IMR-90 (cell line): ENCODE measurements at regions not wholly inside any gene's neighbourhood (a gene's known extent, or its start where the extent isn't known, plus 50 kb on each side); places are given as distances from the start of the nearest gene placed in this dataset.
"Not testable (repeated sequence)": the region's sequence is repeated elsewhere in the genome, so short reads cannot be mapped to it uniquely, and the experiment has no call there.

Experiments used
- ATAC-seq: fragments of 200-7000 bp; cut with Tn5 transposase; 2 replicates; pipeline ENCODE4 v1.9.1; 2020; ENCODE audit warnings: low read depth, mild to moderate bottlenecking, moderate library complexity
- BruUV-seq: library from RNA; stranded (reverse); fragments of 400-500 nt; replicated peaks from 2 replicates; lab custom pipeline; 2021; lab: Mats Ljungman, UMichigan
- CTCF ChIA-PET: fragments of 300-600 bp; formaldehyde crosslinking; extraction: SDS; loops from one replicate; lab custom pipeline; 2021; ENCODE audit warnings: antibody characterized with exemption; lab: Yijun Ruan, JAX
- POLR2A ChIA-PET: fragments of 300-600 bp; sonication (Branson Sonifier 250); formaldehyde crosslinking; loops from one replicate; lab custom pipeline; 2022; ENCODE audit warnings: antibody characterized with exemption; ENCODE audit not compliant: unreplicated experiment; lab: Charles Lee
- DNase-seq: peaks from one replicate; pipeline ENCODE4 v3.0.0; 2013
- H2AFZ ChIP-seq: replicated peaks from 2 replicates; pipeline ENCODE3; 2013; ENCODE audit warnings: low read length, mild to moderate bottlenecking; ENCODE audit not compliant: poor library complexity
- H2AK5ac ChIP-seq: 2 replicates; pipeline ENCODE4 v1.6.1; 2013; ENCODE audit warnings: low read depth, low read length, inconsistent platforms
- H2AK9ac ChIP-seq: replicated peaks from 2 replicates; pipeline ENCODE3; 2013; ENCODE audit warnings: mild to moderate bottlenecking, low read depth, low read length, moderate library complexity; ENCODE audit not compliant: poor library complexity
- H2BK120ac ChIP-seq: 2 replicates; pipeline ENCODE4 v1.6.1; 2013; ENCODE audit warnings: low read depth, low read length, inconsistent platforms
- H2BK15ac ChIP-seq: 3 replicates; pipeline ENCODE4 v1.6.1; 2013; ENCODE audit warnings: low read depth, low read length, inconsistent platforms
- H2BK20ac ChIP-seq: 2 replicates; pipeline ENCODE4 v1.6.1; 2013; ENCODE audit warnings: low read depth, mild to moderate bottlenecking, inconsistent platforms, low read length, moderate library complexity
- H2BK5ac ChIP-seq: 2 replicates; pipeline ENCODE4 v1.6.1; 2013; ENCODE audit warnings: mild to moderate bottlenecking, low read depth, low read length, inconsistent platforms; ENCODE audit not compliant: poor library complexity, severe bottlenecking
- H3K14ac ChIP-seq: replicated peaks from 2 replicates; pipeline ENCODE4 v1.6.1; 2013; ENCODE audit warnings: low read depth, low read length, inconsistent platforms
- H3K18ac ChIP-seq: 2 replicates; pipeline ENCODE4 v1.6.1; 2013; ENCODE audit warnings: low read depth, low read length, control low read depth
- H3K23ac ChIP-seq: 2 replicates; pipeline ENCODE4 v1.6.1; 2013; ENCODE audit warnings: low read depth, low read length, inconsistent platforms
- H3K27ac ChIP-seq: 2 replicates; pipeline ENCODE4 v1.5.1; 2013; ENCODE audit warnings: mild to moderate bottlenecking, control low read depth, low read length; ENCODE audit not compliant: insufficient read depth
- H3K27me3 ChIP-seq: 2 replicates; pipeline ENCODE4 v1.6.1; 2013; ENCODE audit warnings: low read length; ENCODE audit not compliant: control insufficient read depth, insufficient read depth
- H3K36me3 ChIP-seq: 2 replicates; pipeline ENCODE4 v1.6.1; 2013; ENCODE audit warnings: low read length, mixed read lengths; ENCODE audit not compliant: control insufficient read depth, insufficient read depth
- H3K4ac ChIP-seq: 2 replicates; pipeline ENCODE4 v1.6.1; 2013; ENCODE audit warnings: low read depth, low read length, inconsistent platforms
- H3K4me1 ChIP-seq: 2 replicates; pipeline ENCODE4 v1.6.1; 2013; ENCODE audit warnings: low read length, mixed read lengths; ENCODE audit not compliant: control insufficient read depth, insufficient read depth
- H3K4me2 ChIP-seq: 2 replicates; pipeline ENCODE4 v1.6.1; 2013; ENCODE audit warnings: low read depth, mild to moderate bottlenecking, control low read depth, low read length, moderate library complexity
- H3K4me3 ChIP-seq: 2 replicates; pipeline ENCODE4 v1.5.1; 2013; ENCODE audit warnings: low read depth, mild to moderate bottlenecking, control low read depth, low read length, moderate library complexity; ENCODE audit not compliant: insufficient read depth
- H3K56ac ChIP-seq: 2 replicates; pipeline ENCODE4 v1.6.1; 2013; ENCODE audit warnings: low read length, inconsistent platforms; ENCODE audit not compliant: insufficient read depth; ENCODE audit errors: extremely low read depth
- H3K79me1 ChIP-seq, 2 experiments: 2 replicates each; pipeline ENCODE4 v1.6.1; 2013; ENCODE audit warnings: low read length in 2 of 2, inconsistent platforms in 1 of 2, low read depth in 1 of 2
- H3K9ac ChIP-seq: 2 replicates; pipeline ENCODE4 v1.6.1; 2013; ENCODE audit warnings: low read depth, low read length, control low read depth
- H3K9me1 ChIP-seq: 2 replicates; pipeline ENCODE4 v1.6.1; 2013; ENCODE audit warnings: low read length, inconsistent platforms; ENCODE audit not compliant: insufficient read depth
- H3K9me3 ChIP-seq: 2 replicates; pipeline ENCODE4 v1.6.1; 2013; ENCODE audit warnings: low read length; ENCODE audit not compliant: control insufficient read depth, insufficient read depth
- H4K20me1 ChIP-seq: 2 replicates; pipeline ENCODE4 v1.6.1; 2013; ENCODE audit warnings: low read length, inconsistent platforms; ENCODE audit not compliant: insufficient read depth
- H4K5ac ChIP-seq: 2 replicates; pipeline ENCODE4 v1.6.1; 2013; ENCODE audit warnings: mild to moderate bottlenecking, low read depth, low read length, control low read depth
- H4K8ac ChIP-seq, 2 experiments: 2 replicates each; pipeline ENCODE4 v1.6.1; 2013; ENCODE audit warnings: low read depth in 2 of 2, low read length in 2 of 2, control low read depth in 1 of 2, inconsistent platforms in 1 of 2
- H4K91ac ChIP-seq: 2 replicates; pipeline ENCODE4 v1.6.1; 2013; ENCODE audit warnings: low read depth, low read length, inconsistent platforms; ENCODE audit not compliant: insufficient read depth
- WGBS, 2 experiments: methylation state at CpG; one replicate each; pipeline versions ENCODE4 v1.1.5 to v1.1.7; 2013; ENCODE audit warnings: missing lambda C conversion rate in 2 of 2; ENCODE audit not compliant: insufficient read length in 1 of 2; ENCODE audit errors: extremely low coverage in 2 of 2; 5-methylcytosine and 5-hydroxymethylcytosine counted together
- dilution Hi-C: fragments of 300-500 bp; cut with HindIII; formaldehyde crosslinking; loops from one replicate; pipeline ENCODE4 v1.14.3; 2018; ENCODE audit warnings: low sequenced_read_pairs; ENCODE audit not compliant: unreplicated experiment
- in situ Hi-C: fragments of 300-500 bp; cut with MboI; formaldehyde crosslinking; loops from 3 replicates; pipeline ENCODE4 v1.14.3; 2019; ENCODE audit warnings: low sequenced_read_pairs, inconsistent platforms, mixed read lengths
- intact Hi-C: fragments of 100-400 bp; cut with micrococcal nuclease; formaldehyde crosslinking; loops from 2 replicates; pipeline ENCODE4 v1.10.0; 2022

GRCh38 chr17:30602396-30602795, 125.2 kb downstream of the GOSR1 start:
- H3K27me3 ChIP-seq, H2BK20ac ChIP-seq, H3K14ac ChIP-seq, CTCF ChIA-PET, H3K27ac ChIP-seq, H3K4ac ChIP-seq, BruUV-seq, H2BK15ac ChIP-seq, H3K23ac ChIP-seq, H2AK5ac ChIP-seq, dilution Hi-C loops, H4K5ac ChIP-seq, in situ Hi-C loops, H4K8ac ChIP-seq, H3K9me1 ChIP-seq, H2AFZ ChIP-seq, H2BK120ac ChIP-seq, H3K9me3 ChIP-seq, H3K4me3 ChIP-seq, H4K91ac ChIP-seq, H2AK9ac ChIP-seq, H3K36me3 ChIP-seq, H2BK5ac ChIP-seq, H3K9ac ChIP-seq, H3K4me1 ChIP-seq, H3K18ac ChIP-seq, H3K56ac ChIP-seq, H4K20me1 ChIP-seq, ATAC-seq: not testable (repeated sequence)
- POLR2A ChIA-PET, result interaction anchor here (0.5 kb wide), 1 partner anchor 212 kb away, joined by 9 read pairs; no protein-coding TSS in a partner anchor
- peak overlapping the region; percentile 92; the same call in 1 of the 2 replicates for H3K4me2 ChIP-seq
- no CpG with 5 or more reads among the region's 2 CpGs for WGBS, 2 experiments
- DNase-seq, result peak; percentile 50
- intact Hi-C loops, result loop anchor here (5.0 to 10.0 kb wide), 2 partner anchors 80 to 92 kb away; no protein-coding TSS in a partner anchor
- H3K79me1 ChIP-seq, result peaks cover 4 to 31% of the 10 kb centered on the region in 2 experiments

- H2AFZ ChIP-seq, H3K27me3 ChIP-seq, H2BK15ac ChIP-seq, H3K9me1 ChIP-seq, in situ Hi-C loops, H4K8ac ChIP-seq, H3K14ac ChIP-seq, H3K9ac ChIP-seq, H4K5ac ChIP-seq, H2AK5ac ChIP-seq, H4K20me1 ChIP-seq, H2BK20ac ChIP-seq, H3K56ac ChIP-seq, H2AK9ac ChIP-seq, DNase-seq, H3K27ac ChIP-seq, H3K9me3 ChIP-seq, ATAC-seq, H3K4me1 ChIP-seq, H3K18ac ChIP-seq, dilution Hi-C loops, CTCF ChIA-PET, H3K4ac ChIP-seq, H3K36me3 ChIP-seq, H4K91ac ChIP-seq, H2BK5ac ChIP-seq, H2BK120ac ChIP-seq: not testable (repeated sequence)
- WGBS, 2 experiments, result 13% methylated on average over 4 of the region's 7 CpGs; no CpG with 5 or more reads in 1 of the 2 experiments
- intact Hi-C loops, result loop anchor here (5.0 to 10.0 kb wide), 2 partner anchors 80 to 93 kb away; no protein-coding TSS in a partner anchor
- peaks cover 2 to 29% of the 10 kb centered on the region in 2 experiments for H3K79me1 ChIP-seq
- H3K4me3 ChIP-seq, result peak overlapping the region; percentile 31; the same call in 1 of the 2 replicates
- POLR2A ChIA-PET, result interaction anchor here (0.5 kb wide), 1 partner anchor 211 kb away, joined by 9 read pairs; no protein-coding TSS in a partner anchor
- TSS peak; percentile 25 for BruUV-seq
- peak overlapping the region; percentile 65; the same call in 1 of the 2 replicates for H3K23ac ChIP-seq
- H3K4me2 ChIP-seq, result peak overlapping the region; percentile 92
Observed at GRCh38 chr17:30601984-30602383, 124.8 kb downstream of the GOSR1 start.
